Liver (tissue), 7 donors: ENCODE measurements at regions not wholly inside any gene's neighbourhood (a gene's known extent, or its start where the extent isn't known, plus 50 kb on each side); places are given as distances from the start of the nearest gene placed in this dataset.
"Not testable (repeated sequence)": the region's sequence is repeated elsewhere in the genome, so short reads cannot be mapped to it uniquely, and the experiment has no call there.

Experiments
- DNase-seq: peaks from one replicate; pipeline ENCODE4 v3.0.0-alpha.2; 2017; ENCODE audit warnings: low spot score
- H3K27ac ChIP-seq, 2 donors: one replicate each; pipeline ENCODE4 v1.7.0; 2013; ENCODE audit warnings: inconsistent platforms in 2 of 2, low read length in 2 of 2, control low read depth in 1 of 2, low read depth in 1 of 2, mild to moderate bottlenecking in 1 of 2
- H3K27me3 ChIP-seq, 4 donors: one replicate each; pipeline versions ENCODE4 v1.6.1 to v1.7.0; 2013; ENCODE audit warnings: low read length in 3 of 4, inconsistent platforms in 1 of 4, mild to moderate bottlenecking in 1 of 4, moderate library complexity in 1 of 4; ENCODE audit not compliant: control insufficient read depth in 4 of 4, insufficient read depth in 4 of 4
- H3K36me3 ChIP-seq, 4 donors: one replicate each; pipeline versions ENCODE4 v1.6.1 to v1.7.0; 2013; ENCODE audit warnings: low read length in 3 of 4, mild to moderate bottlenecking in 3 of 4, low read depth in 1 of 4, moderate library complexity in 1 of 4; ENCODE audit not compliant: control insufficient read depth in 4 of 4, insufficient read depth in 3 of 4
- H3K4me1 ChIP-seq, 4 donors: one replicate each; pipeline versions ENCODE4 v1.6.1 to v1.7.0; 2013; ENCODE audit warnings: low read length in 3 of 4, mild to moderate bottlenecking in 3 of 4, moderate library complexity in 1 of 4; ENCODE audit not compliant: control insufficient read depth in 4 of 4, insufficient read depth in 4 of 4
- H3K4me3 ChIP-seq, 3 donors: one replicate each; pipeline versions ENCODE4 v1.6.1 to v1.7.0; 2013; ENCODE audit warnings: low read length in 3 of 3, control low read depth in 1 of 3, low read depth in 1 of 3, mild to moderate bottlenecking in 1 of 3
- H3K9ac ChIP-seq, 2 donors: one replicate each; pipeline ENCODE4 v1.7.0; 2013; ENCODE audit warnings: low read length in 2 of 2, mild to moderate bottlenecking in 2 of 2, moderate library complexity in 2 of 2, control low read depth in 1 of 2, low read depth in 1 of 2
- H3K9me3 ChIP-seq, 4 donors: one replicate each; pipeline versions ENCODE4 v1.6.1 to v1.7.0; 2013; ENCODE audit warnings: low read length in 3 of 4; ENCODE audit not compliant: control insufficient read depth in 4 of 4
- ATF3 ChIP-seq: IDR thresholded peaks from 2 replicates; pipeline ENCODE4 v1.6.1; 2016; ENCODE audit warnings: antibody characterized with exemption
- EGR1 ChIP-seq, 2 donors: IDR thresholded peaks; 2 replicates each; pipeline ENCODE4 v1.6.1; 2016 to 2018; ENCODE audit warnings: antibody characterized with exemption in 2 of 2, low read depth in 2 of 2
- FOXA1 ChIP-seq: IDR thresholded peaks from 2 replicates; pipeline ENCODE4 v1.6.1; 2016; ENCODE audit warnings: antibody characterized with exemption
- FOXA2 ChIP-seq: IDR thresholded peaks from 2 replicates; pipeline ENCODE4 v1.6.1; 2016; ENCODE audit warnings: antibody characterized with exemption
- GABPA ChIP-seq, 2 donors: IDR thresholded peaks in 1 of 2; conservative IDR thresholded peaks in 1 of 2; 2 replicates each; pipeline ENCODE4 v1.6.1; 2016; ENCODE audit warnings: antibody characterized with exemption in 2 of 2, mild to moderate bottlenecking in 1 of 2, moderate library complexity in 1 of 2
- HNF4A ChIP-seq, 2 donors: conservative IDR thresholded peaks; 2 replicates each; pipeline ENCODE4 v1.6.1; 2016; ENCODE audit warnings: antibody characterized with exemption in 2 of 2, mild to moderate bottlenecking in 2 of 2
- HNF4G ChIP-seq: IDR thresholded peaks from 2 replicates; pipeline ENCODE4 v1.6.1; 2016; ENCODE audit warnings: antibody characterized with exemption
- MAX ChIP-seq: IDR thresholded peaks from 2 replicates; pipeline ENCODE4 v1.6.1; 2016; ENCODE audit warnings: antibody characterized with exemption
- NR2F2 ChIP-seq: IDR thresholded peaks from 2 replicates; pipeline ENCODE4 v1.6.1; 2016; ENCODE audit warnings: antibody characterized with exemption
- REST ChIP-seq: IDR thresholded peaks from 2 replicates; pipeline ENCODE4 v1.6.1; 2016; ENCODE audit warnings: antibody characterized with exemption, mild to moderate bottlenecking
- RXRA ChIP-seq, 2 donors: IDR thresholded peaks; 2 replicates each; pipeline ENCODE4 v1.6.1; 2017 to 2018; ENCODE audit warnings: antibody characterized with exemption in 2 of 2, mild to moderate bottlenecking in 1 of 2
- SP1 ChIP-seq: IDR thresholded peaks from 2 replicates; pipeline ENCODE4 v1.6.1; 2018; ENCODE audit warnings: antibody characterized with exemption, mild to moderate bottlenecking
- TAF1 ChIP-seq: conservative IDR thresholded peaks from 2 replicates; pipeline ENCODE4 v1.6.1; 2016; ENCODE audit warnings: antibody characterized with exemption, mild to moderate bottlenecking
- ZBTB33 ChIP-seq: IDR thresholded peaks from 2 replicates; pipeline ENCODE4 v1.6.1; 2016; ENCODE audit warnings: antibody characterized with exemption
- WGBS: extraction: QIAGEN DNeasy Blood & Tissue Kit; methylation state at CpG from one replicate; pipeline ENCODE4 v1.1.7; 2013; 5-methylcytosine and 5-hydroxymethylcytosine counted together
- donor health status: healthy.
- donor health status: healthy.
- donor health status: healthy.
- donor health status: healthy.

GRCh38 chr4:142901166-142901662 lies 55.1 kb upstream of the INPP4B start:
- WGBS = 72% methylated on average over 5 of the region's 5 CpGs
- H3K9ac ChIP-seq = no peak overlapping the region

GRCh38 chr4:142903617-142904016 lies 57.5 kb upstream of the INPP4B start:
- H3K4me3 ChIP-seq, H3K9ac ChIP-seq, H3K4me1 ChIP-seq, H3K27me3 ChIP-seq, DNase-seq, H3K36me3 ChIP-seq, H3K27ac ChIP-seq, H3K9me3 ChIP-seq: not testable (repeated sequence)
- WGBS = 82% methylated on average over 2 of the region's 2 CpGs

More at GRCh38 chr4:142901166-142901662, 55.1 kb upstream of the INPP4B start:
- H3K4me1 ChIP-seq = no peaks in the 10 kb centered on the region
- no peaks in the 10 kb centered on the region for H3K27me3 ChIP-seq
- no peak for TF ChIP-seq FOXA1
- peaks cover 0 to 4% (median 0%) of the 10 kb centered on the region in 4 donors for H3K9me3 ChIP-seq
- H3K4me3 ChIP-seq = no peak overlapping the region
- no peak overlapping the region for H3K27ac ChIP-seq
- H3K36me3 ChIP-seq = no peaks in the 10 kb centered on the region
- no peak for DNase-seq

- Histone ChIP-seq H3K36me3 (no peaks in the 10 kb centered on the region), H3K27me3 (peaks cover 0 to 5% (median 0%) of the 10 kb centered on the region in 4 donors), H3K4me1 (no peaks in the 10 kb centered on the region), H3K9me3 (no peaks in the 10 kb centered on the region), H3K27ac (no peak overlapping the region), H3K9ac (no peak overlapping the region), H3K4me3 (no peak overlapping the region)
- no peak for DNase-seq
- 60% methylated on average over 2 of the region's 2 CpGs for whole genome bisulfite sequencing
- TF ChIP-seq TAF1 = no peak
- no peak for TF ChIP-seq ZBTB33
- no peak for TF ChIP-seq GABPA (IDR thresholded peaks at IDR 0.05 in 1 of 2, conservative IDR thresholded peaks at IDR 0.05 in 1 of 2)
- TF ChIP-seq NR2F2 = no peak
- TF ChIP-seq MAX = no peak
- TF ChIP-seq EGR1 (IDR thresholded peaks at IDR 0.05; ENCODE audit: low read depth in 2 of 2) = no peak
- TF ChIP-seq FOXA2 = no peak
- no peak for TF ChIP-seq ATF3
- TF ChIP-seq FOXA1 = no peak
- no peak for TF ChIP-seq HNF4G
- TF ChIP-seq HNF4A (conservative IDR thresholded peaks at IDR 0.05) = no peak
- TF ChIP-seq RXRA (IDR thresholded peaks at IDR 0.05) = no peak
- TF ChIP-seq REST = no peak
- TF ChIP-seq SP1 = no peak
Measured at GRCh38 chr4:142909908-142910307, 63.8 kb upstream of the INPP4B start.
